Stomach (tissue), 8 donors: ENCODE measurements at regions not wholly inside any gene's neighbourhood (a gene's known extent, or its start where the extent isn't known, plus 50 kb on each side); places are given as distances from the start of the nearest gene placed in this dataset.
A peak's percentile ranks its signal among the peaks of the same experiment; 100 is the strongest.

Source experiments
- DNase-seq, 2 donors: peaks; one replicate each; pipeline versions ENCODE4 v3.0.0 to v3.0.0-alpha.2; 2013 to 2019
- H3K27ac ChIP-seq, 5 donors: fragments of 200-600 bp in 4 of 5; sonication (generic) in 4 of 5; one replicate each; pipeline ENCODE4 v1.5.1; 2013 to 2019; ENCODE audit warnings: mild to moderate bottlenecking in 1 of 5, moderate library complexity in 1 of 5
- H3K27me3 ChIP-seq, 3 donors: fragments of 200-600 bp; sonication (generic); one replicate each; pipeline ENCODE4 v1.5.1; 2017 to 2019; ENCODE audit warnings: mixed run types in 1 of 3
- H3K36me3 ChIP-seq, 4 donors: fragments of 200-600 bp; sonication (generic); 1 replicate in 3 of 4; 2 replicates in 1 of 4; pipeline ENCODE4 v1.5.1; 2016 to 2019
- H3K4me1 ChIP-seq, 4 donors: fragments of 200-600 bp; sonication (generic); one replicate each; pipeline ENCODE4 v1.5.1; 2016 to 2019
- H3K4me3 ChIP-seq, 4 donors: fragments of 200-600 bp; sonication (generic) in 3 of 4; one replicate each; pipeline ENCODE4 v1.5.1; 2016 to 2019; ENCODE audit warnings: mild to moderate bottlenecking in 1 of 4
- H3K9me3 ChIP-seq, 4 donors: fragments of 200-600 bp; sonication (generic); one replicate each; pipeline ENCODE4 v1.5.1; 2016 to 2019
- EP300 ChIP-seq: sonication (generic); formaldehyde crosslinking; IDR thresholded peaks from one replicate; pipeline ENCODE4 v1.6.1; 2017; ENCODE audit warnings: antibody characterized with exemption
- POLR2A ChIP-seq, 4 donors: fragments of 450-650 bp; IDR thresholded peaks; one replicate each; pipeline ENCODE4 v1.6.1; 2016; ENCODE audit warnings: antibody characterized with exemption in 4 of 4, control low read depth in 2 of 4, mild to moderate bottlenecking in 1 of 4, moderate library complexity in 1 of 4
- POLR2AphosphoS5 ChIP-seq, 3 donors: sonication (generic); formaldehyde crosslinking; IDR thresholded peaks; one replicate each; pipeline ENCODE4 v1.6.1; 2016; ENCODE audit warnings: antibody characterized with exemption in 3 of 3
- WGBS, 5 donors: extraction: QIAGEN DNeasy Blood & Tissue Kit in 3 of 5; methylation state at CpG; one replicate each; pipeline versions ENCODE4 v1.1.5 to v1.1.7; 2013 to 2018; 5-methylcytosine and 5-hydroxymethylcytosine counted together
- intact Hi-C: fragments of 100-400 bp; cut with DNase I; formaldehyde crosslinking; loops from one replicate; pipeline ENCODE4 v1.15.1; 2023; ENCODE audit warnings: low total_unique reads
- TF ChIP-seq, protein P1 (sequence below), 7 experiments: fragments of 450-650 bp in 4 of 7; fragments of 200-600 bp in 3 of 7; sonication (generic) in 3 of 7; IDR thresholded peaks; one replicate each; pipeline ENCODE4 v1.5.1; 2016 to 2019; ENCODE audit warnings: antibody characterized with exemption in 7 of 7, control low read depth in 2 of 7, mild to moderate bottlenecking in 1 of 7
- donor health status: healthy with polysubstance abuse.
- donor health status: Bipolar disorder and iron deficiency.
- donor health status: healthy.

- WGBS, 5 donors, result 44 to 78% (median 64%) methylated on average over 4 of the region's 4 CpGs
- DNase-seq, result no peak
- Histone ChIP-seq H3K4me3 (no peak overlapping the region), H3K36me3 (no peaks in the 10 kb centered on the region), H3K9me3 (peaks cover 0 to 46% (median 10%) of the 10 kb centered on the region in 4 donors), H3K27ac (no peak overlapping the region), H3K27me3 (no peaks in the 10 kb centered on the region), H3K4me1 (no peaks in the 10 kb centered on the region)
- intact Hi-C loops, result no loop called here
- TF ChIP-seq POLR2A (IDR thresholded peaks at IDR 0.05) (no peak), EP300 (no peak), POLR2AphosphoS5 (IDR thresholded peaks at IDR 0.05) (no peak)
- TF ChIP-seq, protein P1, sequence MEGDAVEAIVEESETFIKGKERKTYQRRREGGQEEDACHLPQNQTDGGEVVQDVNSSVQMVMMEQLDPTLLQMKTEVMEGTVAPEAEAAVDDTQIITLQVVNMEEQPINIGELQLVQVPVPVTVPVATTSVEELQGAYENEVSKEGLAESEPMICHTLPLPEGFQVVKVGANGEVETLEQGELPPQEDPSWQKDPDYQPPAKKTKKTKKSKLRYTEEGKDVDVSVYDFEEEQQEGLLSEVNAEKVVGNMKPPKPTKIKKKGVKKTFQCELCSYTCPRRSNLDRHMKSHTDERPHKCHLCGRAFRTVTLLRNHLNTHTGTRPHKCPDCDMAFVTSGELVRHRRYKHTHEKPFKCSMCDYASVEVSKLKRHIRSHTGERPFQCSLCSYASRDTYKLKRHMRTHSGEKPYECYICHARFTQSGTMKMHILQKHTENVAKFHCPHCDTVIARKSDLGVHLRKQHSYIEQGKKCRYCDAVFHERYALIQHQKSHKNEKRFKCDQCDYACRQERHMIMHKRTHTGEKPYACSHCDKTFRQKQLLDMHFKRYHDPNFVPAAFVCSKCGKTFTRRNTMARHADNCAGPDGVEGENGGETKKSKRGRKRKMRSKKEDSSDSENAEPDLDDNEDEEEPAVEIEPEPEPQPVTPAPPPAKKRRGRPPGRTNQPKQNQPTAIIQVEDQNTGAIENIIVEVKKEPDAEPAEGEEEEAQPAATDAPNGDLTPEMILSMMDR (IDR thresholded peaks at IDR 0.05), result no peak
Observed at GRCh38 chr19:23855676-23856075, 59.0 kb upstream of the ZNF726 start.

GRCh38 chr19:23851966-23852365 is 62.7 kb upstream of the ZNF726 start:
- H3K36me3 ChIP-seq, result no peaks in the 10 kb centered on the region
- DNase-seq, result no peak
- 66 to 84% (median 80%) methylated on average over 5 of the region's 5 CpGs for WGBS, 5 donors

GRCh38 chr19:23832717-23833327 is 74.1 kb upstream of the ZNF681 start:
- TF ChIP-seq, protein P1 (IDR thresholded peaks at IDR 0.05), result no peak
- no peak for TF ChIP-seq POLR2AphosphoS5 (IDR thresholded peaks at IDR 0.05)
- no peak for TF ChIP-seq EP300
- TF ChIP-seq POLR2A (IDR thresholded peaks at IDR 0.05), result no peak
- Histone ChIP-seq H3K4me1 (no peaks in the 10 kb centered on the region), H3K4me3 (no peak overlapping the region), H3K27ac (no peak overlapping the region), H3K36me3 (no peaks in the 10 kb centered on the region), H3K27me3 (no peaks in the 10 kb centered on the region), H3K9me3 (peaks cover 23 to 92% (median 71%) of the 10 kb centered on the region in 4 donors)
- DNase-seq, result no peak
- intact Hi-C loops, result no loop called here
- WGBS, 5 donors, result 67 to 94% (median 78%) methylated on average over 2 of the region's 2 CpGs

More at GRCh38 chr19:23851966-23852365, 62.7 kb upstream of the ZNF726 start:
- intact Hi-C loops, result no loop called here
- H3K27ac ChIP-seq, result no peak overlapping the region
- no peak overlapping the region for H3K4me3 ChIP-seq
- H3K4me1 ChIP-seq, result no peaks in the 10 kb centered on the region
- no peak for TF ChIP-seq POLR2AphosphoS5 (IDR thresholded peaks at IDR 0.05)
- no peak for TF ChIP-seq EP300
- no peak for TF ChIP-seq POLR2A (IDR thresholded peaks at IDR 0.05)
- TF ChIP-seq, protein P1 (IDR thresholded peaks at IDR 0.05), result no peak
- no peaks in the 10 kb centered on the region for H3K27me3 ChIP-seq
- peaks cover 0 to 67% (median 21%) of the 10 kb centered on the region in 4 donors for H3K9me3 ChIP-seq

- Histone ChIP-seq H3K9me3 (peaks cover 20 to 83% (median 47%) of the 10 kb centered on the region in 4 donors), H3K36me3 (no peaks in the 10 kb centered on the region), H3K4me3 (no peak overlapping the region), H3K4me1 (peaks cover 4 to 8% (median 6%) of the 10 kb centered on the region in 4 donors), H3K27ac (no peak overlapping the region), H3K27me3 (no peaks in the 10 kb centered on the region)
- intact Hi-C loops, result no loop called here
- WGBS, 5 donors, result 18 to 51% (median 45%) methylated on average over 2 of the region's 2 CpGs
- peak in 1 of 2 donors; percentile 39 for DNase-seq
- TF ChIP-seq, protein P1 (IDR thresholded peaks at IDR 0.05), result peak in 1 of 7 experiments; percentile 9
- no peak for TF ChIP-seq EP300
Observed at GRCh38 chr19:23823952-23824389, 65.3 kb upstream of the ZNF681 start.
